Stimulated activated CD4-positive, alpha-beta T cell treated with anti-CD3 and anti-CD28 coated beads, Interleukin-1b, Interleukin-23, amount 100 ng/mL, for 48 hours (primary cell): ENCODE measurements at regions not wholly inside any gene's neighbourhood (a gene's known extent, or its start where the extent isn't known, plus 50 kb on each side); places are given as distances from the start of the nearest gene placed in this dataset.

Source experiments
- DNase-seq: peaks from one replicate; pipeline ENCODE4 v3.0.0-alpha.2; 2020

DNA sequence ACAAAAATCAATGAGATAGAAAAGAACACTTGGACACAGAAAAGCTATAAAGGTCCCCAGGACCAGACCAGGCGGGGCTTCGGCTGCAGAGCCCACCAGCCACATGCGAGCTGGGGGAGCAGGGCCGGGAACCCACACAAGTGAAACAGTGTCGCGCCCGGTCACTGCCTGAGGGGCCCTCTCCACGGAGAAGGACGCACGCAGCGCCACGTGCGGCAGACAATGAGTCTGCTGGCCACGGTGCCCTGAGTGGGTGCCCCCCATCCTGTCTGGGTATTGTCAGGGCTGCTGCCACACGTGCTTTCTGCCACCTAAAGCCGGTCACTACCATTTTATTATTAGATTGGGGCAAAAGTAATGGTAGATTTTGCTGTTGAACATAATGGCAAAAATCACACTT is 207.9 kb upstream of the HDAC4 start:
- DNase-seq = no peak

DNA sequence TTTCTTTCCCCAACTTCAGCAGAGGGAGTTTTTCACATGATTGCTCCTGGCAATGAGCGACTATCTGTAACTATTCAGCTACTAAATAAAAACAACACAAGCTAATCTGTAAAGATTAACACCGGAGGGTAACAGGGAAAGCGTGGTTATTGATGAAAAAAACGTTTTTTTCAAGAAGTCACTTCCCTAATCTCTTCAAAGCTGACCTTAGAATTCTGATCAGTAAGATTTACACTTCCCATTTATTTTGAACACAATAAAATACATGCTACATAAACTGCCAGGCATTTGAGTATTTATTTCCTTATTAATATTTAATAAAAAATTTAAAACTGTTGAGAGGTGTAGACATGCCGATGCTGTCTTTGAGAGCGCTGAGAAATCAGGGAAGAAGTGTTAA is 207.4 kb upstream of the HDAC4 start:
- DNase-seq = no peak

DNA sequence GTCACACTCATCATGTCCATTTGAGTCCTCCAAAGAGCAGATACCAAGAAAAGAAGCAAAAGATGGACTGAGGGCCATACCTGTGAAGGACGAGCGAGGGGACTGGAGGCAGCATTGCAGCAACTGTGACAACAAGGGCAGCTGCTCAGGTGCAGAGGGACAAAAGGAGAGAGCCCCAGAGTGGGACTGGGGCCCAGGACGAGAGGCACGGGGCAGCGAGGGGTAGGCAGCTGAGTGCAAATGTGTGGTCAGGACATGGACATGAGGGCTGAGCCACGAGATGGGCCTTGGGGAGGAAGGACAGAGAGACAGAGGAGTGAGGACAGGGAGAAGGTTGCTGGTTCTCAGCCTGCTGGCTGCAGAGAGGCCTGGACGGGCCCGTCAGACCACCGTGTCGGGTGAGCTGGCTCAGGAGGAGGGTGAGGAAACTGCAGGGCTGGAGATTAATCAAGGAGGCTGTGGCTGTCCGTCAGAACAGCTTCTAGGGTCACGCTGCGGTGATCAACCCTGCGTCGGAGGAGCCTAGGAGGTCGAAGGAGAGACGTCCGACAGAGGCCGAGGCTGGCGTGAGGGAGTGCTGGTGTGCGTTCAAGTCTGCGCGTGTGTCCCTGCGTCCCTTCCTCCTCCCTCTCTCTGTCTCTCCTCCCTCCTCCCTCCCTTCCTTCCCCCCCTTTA is 206.8 kb upstream of the HDAC4 start:
- DNase-seq = no peak

DNA sequence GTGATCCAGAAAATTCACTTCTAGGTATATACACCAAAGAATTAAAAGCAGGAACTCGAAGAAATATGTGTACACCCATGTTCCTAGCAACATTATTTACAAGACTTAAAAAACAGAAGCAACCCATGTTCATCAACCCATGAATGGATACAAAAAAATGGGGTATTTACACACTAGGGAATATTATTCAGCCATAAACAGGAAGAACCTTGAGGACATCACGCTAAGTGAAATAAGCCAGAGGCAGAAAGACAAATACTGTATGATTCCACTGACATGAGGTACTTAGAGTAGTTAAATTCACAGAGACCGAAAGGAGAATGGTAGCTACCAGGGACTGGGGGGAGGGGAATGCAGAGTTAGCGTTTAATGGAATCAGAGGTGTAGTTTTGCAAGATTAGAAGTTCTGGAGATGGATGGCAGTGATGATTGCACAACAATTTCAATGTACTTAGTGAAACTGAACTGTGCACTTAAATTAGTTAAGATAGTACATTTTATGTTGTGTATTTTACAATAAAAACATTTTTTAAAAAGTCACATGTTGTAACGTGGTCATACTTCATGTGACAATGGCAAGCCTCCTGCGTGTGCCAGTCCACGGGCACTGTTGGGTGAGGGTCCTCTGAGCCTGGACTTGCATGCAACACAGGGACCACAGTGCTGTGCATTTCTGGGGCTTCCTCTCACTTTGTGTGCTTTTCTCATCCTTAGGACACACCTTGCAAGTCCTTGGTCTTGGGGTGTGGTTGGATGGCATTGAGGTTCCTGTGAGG is 206.1 kb upstream of the HDAC4 start:
- DNase-seq = no peak

DNA sequence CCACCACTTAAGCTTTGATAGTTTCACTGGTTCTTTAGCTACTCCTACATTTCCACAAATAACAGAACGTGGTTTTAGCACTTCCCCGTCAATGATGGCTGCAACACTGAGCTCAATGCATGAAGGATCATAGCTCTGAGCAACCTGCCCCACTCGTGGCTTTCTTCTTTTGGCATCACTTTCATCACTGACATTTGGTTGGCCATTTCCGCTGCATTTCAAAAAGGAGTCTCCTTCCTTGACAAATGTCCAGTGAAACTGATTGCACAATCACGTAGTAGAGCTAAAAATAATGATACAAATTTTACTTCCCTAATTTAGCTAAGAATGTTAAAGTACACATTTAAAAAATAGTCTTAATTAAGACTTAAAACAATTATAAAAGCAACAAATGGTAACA is 205.2 kb upstream of the HDAC4 start:
- no peak for DNase-seq

DNA sequence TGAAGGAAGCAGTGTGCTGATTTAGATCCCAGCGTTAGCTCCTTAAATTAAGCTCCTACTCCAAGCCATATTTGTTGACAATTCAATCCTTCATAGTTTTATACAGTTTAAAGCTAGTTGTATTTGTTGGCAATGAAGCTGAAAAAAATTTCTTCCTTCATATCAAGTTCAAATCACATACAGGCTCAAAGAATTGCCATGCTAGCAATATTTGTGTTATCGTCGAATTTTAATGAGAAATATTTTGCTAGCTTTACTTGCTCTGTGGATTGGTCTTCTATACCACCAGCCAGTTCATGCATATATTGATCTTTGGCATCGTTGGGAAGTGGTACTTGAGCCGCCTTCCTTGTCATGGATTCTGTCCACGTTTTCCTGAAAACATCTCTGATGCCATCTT is 204.6 kb upstream of the HDAC4 start:
- no peak for DNase-seq

DNA sequence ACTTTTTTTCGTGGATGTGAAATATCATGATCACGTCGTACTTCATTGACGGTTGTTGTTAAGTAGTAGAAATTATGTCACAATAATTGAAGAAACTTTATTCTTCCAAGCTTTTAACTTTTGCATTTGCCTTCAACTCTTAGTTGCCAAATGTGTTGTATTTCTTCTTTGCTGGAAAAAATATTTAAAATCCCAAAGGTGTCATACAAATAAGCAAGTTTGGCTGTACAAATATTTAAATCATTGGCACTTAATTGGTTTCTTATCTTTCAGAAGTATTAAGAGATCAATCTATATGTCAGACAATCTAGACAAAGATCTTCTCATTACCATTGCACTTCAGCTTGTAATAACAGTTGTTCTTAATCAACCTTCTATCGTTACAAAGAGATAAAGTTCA is 204.0 kb upstream of the HDAC4 start:
- DNase-seq = no peak

DNA sequence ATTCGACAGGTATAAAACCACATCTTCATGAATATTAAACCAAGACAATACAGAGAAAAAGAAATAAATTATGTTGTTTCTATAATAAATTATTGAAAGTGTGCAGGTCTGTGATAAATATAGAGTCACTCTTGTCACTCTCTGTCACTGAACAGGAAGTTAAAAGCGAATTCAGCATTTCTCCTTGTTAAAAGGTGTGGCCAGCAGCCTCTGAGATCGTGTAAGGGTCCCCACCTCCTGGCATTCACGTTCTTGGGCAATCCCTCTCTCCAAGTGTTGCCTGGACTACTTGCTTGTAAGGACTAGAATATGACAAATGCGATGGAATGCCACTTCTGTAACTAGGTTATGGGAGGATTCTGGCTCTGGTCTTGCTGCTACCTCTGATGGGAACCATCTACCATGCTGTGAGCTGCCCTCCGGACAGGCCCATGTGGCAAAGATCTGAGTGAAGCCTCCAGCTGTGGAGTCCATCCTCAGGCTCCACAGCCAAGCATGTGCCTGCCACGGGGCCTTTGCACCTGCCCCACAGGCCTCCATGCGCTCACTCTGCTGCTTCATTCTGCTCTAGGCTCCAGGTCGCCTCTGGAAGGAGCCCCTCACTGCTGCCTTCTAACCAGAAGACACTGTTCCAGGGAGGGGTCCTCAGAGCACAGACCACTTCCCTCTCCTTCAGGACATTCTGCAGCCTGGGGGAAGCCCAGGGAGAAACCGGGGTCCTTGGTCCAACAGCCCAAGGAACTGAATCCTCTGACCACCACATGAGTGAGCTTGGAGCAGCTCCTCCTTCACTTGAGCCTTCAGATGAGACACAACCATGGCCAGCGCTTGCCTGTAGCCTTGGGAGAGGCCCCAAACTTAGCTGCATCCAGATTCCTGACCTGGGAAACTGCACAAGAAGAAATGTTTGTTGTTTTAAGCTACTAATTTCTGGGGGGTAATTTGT is 202.9 kb upstream of the HDAC4 start:
- DNase-seq = no peak

DNA sequence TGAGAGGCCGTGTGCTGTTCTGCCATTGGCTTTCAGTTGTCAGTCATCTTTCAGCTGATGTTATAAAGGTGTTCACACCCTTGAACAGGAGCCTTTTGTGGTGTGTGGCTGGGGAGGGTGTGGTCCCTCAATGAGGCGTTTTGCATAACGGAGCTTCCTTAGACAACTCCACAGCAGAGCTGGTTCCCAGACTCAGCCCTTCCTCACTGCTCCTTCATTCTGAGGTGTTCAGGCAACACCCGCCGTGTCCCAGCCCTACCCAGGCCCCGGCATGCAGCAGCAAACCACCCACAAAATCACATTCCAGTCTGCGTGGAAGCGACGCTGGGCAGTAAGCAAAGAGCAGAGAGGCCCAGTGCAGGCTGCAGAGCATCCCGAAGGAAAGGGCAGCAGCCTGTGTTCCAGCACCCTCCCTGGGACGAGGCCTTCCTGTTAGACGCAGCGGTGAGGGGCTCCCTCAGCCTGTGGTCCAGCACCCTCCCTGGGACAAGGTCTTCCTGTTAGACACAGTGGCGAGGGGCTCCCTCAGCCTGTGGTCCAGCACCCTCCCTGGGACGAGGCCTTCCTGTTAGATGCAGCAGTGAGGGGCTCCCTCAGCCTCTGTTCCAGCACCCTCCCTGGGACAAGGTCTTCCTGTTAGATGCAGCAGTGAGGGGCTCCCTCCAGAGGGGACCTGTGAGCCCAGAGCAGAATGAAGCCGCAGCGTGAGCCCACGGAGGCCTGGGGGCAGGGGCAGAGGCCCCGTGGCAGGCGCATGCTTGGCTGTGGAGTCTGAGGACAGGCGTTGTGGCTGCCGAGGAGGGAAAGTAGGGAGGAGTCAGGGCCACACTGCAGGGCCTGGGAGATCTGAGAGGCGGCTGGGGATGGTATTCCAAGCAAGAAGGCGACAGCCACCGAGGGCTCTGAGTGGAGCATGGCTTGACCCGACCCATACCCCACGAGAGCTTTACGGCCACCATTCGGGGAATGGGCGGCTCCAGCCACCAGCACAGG is 201.8 kb upstream of the HDAC4 start:
- no peak for DNase-seq

DNA sequence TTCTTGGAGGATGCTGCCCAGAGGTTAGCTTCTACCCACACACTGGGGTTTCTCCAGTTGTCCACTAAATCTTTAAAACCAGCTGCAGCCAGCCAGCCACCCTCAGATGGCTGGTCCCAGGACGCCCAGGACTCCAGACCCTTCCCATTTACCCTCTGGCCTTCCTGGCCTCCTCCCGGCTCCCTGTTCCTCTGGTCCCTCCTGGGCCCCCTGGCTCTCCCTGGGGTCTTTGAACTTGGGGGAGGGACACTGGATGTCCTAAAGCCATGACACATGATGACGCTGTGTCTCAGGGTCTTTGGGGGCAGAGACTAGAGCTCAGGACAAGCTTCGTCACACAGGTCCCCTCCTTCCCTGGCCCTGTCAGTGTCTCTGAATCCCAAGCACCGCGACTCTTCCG is 201.1 kb upstream of the HDAC4 start:
- no peak for DNase-seq

DNA sequence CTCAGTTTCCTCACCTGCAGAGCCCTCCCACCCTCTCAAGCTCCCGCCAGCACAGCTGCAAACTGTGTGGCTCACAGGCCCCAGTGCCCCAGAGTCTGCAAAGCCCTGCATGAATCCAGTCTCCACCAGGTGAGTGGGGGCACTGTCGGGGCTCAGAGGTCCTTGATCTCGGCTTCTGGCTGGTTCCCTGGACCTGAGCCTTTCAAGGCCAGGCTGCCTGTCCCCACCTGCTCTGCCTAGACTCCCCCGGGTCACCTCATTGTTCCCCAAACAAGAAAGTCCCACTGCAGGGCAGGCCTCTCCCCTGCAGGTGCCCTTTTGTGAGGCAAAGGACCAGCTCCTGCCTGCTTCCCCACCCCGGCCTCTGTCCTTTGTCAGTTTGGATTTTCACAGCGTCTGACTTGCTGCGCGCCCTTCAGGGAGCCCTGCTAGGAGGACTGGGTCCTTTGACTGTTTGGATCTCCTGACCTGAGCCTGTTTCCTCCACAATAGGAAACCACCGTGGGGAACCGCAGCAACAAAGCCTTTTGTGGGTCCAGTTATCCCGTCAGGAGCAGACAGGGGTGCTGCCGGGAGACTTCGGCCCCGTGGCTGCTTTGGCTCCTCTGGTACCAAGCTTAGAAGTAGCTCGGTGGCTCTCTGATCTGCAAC is 200.5 kb upstream of the HDAC4 start:
- no peak for DNase-seq

DNA sequence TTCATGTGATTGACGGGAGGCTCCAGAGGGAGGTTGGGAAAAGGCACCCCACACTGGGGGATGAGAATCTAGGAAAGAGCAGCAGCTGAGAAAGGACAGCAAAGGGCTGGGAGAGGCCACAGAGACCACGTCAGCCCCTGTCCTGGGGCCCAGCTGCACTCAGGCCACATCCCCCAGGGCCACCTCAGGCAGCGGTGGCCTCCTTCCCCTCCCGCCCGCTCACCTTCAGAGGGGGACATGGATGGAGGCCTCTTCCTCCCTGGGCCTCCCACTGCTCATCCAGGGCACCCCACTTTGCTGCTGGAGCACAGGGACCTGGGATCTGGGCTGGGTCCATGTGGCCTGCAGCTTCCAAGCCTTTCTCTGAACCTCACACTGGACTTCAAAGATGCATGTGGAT is 199.8 kb upstream of the HDAC4 start:
- no peak for DNase-seq

DNA sequence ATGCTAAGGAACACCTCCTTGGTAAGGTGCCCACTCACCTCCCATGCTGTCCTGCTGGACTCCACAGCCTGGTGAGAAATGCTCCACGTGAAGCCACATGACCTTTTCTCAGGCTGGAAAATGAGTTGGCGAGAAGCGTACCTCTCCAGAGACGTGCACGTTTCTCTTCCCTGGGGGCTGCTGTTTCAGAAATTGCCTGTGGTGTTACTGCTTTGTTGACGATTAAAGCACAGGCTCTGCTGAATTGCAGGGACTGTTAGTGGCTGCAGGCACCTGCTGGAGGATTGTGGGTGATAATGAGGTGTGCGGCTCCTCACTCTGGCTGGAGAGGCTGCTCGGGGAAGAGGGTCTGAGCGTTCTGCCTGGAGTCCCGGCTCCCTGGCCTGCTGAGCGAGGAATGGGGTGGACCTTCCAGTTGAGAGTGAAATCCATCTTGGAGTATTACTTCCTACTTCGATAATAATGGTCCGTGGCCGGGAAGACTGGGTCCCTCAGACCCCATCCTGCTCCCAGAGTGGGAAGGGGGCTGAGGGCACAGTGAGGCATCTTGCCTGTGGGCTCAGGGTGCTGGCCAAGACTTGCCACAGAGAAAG is 199.3 kb upstream of the HDAC4 start:
- no peak for DNase-seq

DNA sequence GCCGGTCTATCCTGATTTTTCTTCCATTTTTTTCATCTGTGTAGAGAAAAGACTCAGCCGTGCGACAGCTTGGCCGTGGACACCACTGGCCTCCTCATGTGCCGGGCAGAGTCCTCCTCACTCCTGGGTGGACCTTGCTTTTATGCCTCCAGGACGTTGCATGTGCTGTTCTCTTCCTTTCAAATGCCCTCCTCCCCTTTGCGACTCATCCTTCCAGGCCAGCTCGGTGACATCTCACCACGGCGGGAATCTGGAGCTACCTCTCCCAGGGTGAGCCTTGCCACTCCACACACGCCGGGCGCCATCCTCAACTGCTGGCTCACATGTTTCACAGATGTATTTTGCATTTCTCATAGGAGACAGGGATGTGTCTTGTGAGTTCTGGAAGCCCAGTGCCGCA is 198.5 kb upstream of the HDAC4 start:
- DNase-seq = no peak

DNA sequence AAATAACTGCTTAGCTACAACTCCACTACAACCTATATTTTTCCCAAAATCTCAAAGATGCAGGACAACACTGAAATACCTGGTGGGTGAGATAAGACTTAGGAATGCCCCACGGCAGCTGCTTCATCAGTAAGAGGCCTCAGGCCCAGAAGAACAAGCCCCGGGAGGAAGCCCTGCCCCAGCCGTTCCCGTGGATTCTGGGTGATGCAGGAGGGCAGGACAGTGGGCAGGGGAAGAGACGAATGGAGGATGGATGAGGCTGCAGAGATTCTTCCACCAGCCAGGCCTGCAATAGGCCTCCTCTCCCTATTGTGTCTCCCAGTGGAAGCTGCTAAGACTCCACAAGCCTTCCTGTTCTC is 197.9 kb upstream of the HDAC4 start:
- DNase-seq = no peak

DNA sequence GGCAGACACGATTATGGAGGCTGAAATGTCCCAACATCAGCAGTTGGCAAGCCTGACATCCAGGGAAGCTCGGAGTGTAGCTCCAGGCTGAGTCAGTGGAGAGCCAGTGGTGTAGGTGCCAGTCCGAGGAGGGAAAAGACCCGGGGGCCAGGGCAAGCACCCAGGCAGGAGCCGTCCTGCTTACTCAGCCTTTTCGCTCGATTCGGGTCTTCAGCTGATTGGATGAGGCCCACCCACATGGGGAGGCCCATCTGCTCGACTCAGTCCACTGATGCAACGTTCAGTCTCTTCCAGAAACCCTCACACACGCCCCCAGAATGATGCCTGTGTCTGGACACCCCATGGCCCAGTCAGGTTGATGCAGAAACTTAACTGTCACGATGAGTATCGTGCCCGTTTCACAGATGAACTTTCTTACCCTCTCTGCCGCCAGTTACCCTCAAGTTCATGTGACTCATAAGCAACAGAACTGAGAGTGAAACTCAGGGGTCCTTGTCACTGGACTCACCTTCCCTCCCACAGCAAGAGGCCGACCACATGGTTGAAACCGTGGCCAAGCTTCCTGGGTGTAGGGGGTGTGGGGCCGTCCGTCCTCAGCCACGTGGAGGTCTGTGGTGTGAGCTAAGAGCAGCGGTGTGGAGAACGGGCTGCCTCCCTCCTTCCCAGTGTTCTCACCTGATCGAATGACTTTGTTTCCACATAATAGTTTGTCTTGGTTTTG is 197.4 kb upstream of the HDAC4 start:
- no peak for DNase-seq

DNA sequence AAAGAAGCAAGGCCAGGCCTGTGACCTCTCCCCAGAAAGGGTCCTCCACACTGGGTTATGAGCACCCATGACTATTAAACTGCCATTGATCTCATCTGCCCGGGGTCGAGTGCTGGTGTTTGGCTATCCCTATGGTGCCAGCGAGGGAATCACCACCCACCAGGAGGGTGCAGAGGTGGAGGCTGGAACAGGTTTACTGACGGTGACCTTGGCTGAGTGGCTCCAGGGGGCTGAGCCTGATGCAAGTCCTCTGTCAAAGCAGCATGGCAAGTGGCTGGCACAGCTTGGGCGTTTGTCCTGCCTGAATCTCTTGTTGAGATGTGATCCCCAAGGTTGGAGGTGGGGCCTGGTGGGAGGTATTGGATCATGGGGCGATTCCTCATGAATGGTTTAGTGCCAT is 196.4 kb upstream of the HDAC4 start:
- no peak for DNase-seq

DNA sequence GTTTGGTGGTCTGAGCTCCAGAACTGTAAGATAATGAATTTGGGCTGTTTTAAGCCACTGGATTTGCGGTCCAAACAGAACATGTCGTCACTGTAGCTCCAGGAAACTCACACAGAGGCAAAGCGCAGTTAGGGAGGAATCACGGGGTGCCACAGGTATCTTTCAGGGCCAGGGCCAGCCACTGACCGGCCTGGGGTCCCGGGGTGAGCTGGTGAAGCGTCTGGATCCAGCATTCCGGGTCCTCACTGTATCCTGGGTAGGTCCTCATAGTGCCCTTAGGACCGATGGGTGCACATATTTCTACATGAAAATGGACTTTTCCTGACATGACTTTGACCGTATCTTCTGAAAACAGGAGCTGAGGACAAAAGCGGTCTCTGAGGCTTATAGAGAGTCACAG is 196.0 kb upstream of the HDAC4 start:
- DNase-seq = no peak

DNA sequence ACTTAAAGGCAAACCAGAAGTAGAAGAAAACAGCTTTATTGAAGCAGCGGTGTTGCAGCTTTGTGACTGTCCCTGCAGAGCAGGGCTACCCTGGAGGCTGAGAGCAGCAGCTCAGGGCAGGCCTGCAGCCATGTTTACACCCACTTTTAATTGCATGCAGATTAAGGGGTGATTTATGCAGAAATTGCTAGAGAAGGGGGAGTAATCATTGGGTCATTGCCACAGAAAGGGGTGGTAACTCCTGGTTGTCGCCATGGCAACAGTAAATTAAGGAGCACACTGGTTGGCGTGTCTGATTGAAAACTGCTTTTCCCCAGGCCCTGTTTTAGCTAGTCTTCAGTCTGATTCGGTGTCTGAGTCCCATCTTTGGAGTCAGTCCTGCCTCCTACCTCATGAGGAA is 195.4 kb upstream of the HDAC4 start:
- DNase-seq = no peak

DNA sequence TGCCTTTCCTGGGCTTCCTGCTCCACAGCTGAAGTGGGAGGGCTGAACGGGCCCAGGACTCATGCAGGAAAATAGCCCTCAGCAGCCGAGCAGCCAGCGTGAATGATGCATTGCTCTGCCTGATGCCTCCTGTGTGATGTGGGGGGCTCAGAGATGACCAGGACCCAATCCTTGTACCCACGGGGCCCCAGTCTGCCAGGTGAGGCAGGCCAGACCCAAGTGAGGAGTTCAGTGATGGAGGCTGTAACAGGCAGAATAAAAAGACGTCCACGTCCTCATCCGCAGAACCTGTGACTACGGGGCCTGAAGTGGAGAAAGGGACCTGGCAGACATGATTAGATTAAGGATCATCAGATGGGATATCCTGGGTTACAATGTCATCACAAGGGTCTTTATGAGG is 194.9 kb upstream of the HDAC4 start:
- no peak for DNase-seq
